ENCODE measurements at regions not wholly inside any gene's neighbourhood (a gene's known extent, or its start where the extent isn't known, plus 50 kb on each side); places are given as distances from the start of the nearest gene placed in this dataset.

DNA sequence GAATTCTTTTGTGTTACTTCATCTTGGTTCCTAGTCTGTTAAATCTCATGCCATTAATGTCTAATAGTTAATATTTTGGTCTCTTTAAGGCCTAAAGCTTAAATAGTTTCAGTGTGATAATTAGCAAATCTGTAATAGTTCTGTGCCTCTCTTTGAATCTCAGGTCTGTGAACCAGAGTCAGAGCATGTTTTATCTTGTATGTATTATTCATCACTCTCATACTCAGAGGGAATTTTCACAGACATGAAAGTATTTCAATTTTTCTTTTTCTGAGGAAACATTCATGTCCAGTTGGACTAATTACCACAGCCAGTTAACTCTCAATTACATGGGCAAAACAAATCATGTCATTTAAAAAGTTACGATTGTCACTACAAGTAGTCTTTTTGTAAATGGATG, 931.9 kb upstream of the SLC39A10 start:
- TF ChIP-seq EZH2phosphoT487 (IDR thresholded peaks at IDR 0.05; ENCODE audit: borderline replicate concordance, low read length), result no peak
- no peak for TF ChIP-seq EZH2 (IDR thresholded peaks at IDR 0.05; ENCODE audit: low read length, unreplicated experiment)
- TF ChIP-seq, protein P1, sequence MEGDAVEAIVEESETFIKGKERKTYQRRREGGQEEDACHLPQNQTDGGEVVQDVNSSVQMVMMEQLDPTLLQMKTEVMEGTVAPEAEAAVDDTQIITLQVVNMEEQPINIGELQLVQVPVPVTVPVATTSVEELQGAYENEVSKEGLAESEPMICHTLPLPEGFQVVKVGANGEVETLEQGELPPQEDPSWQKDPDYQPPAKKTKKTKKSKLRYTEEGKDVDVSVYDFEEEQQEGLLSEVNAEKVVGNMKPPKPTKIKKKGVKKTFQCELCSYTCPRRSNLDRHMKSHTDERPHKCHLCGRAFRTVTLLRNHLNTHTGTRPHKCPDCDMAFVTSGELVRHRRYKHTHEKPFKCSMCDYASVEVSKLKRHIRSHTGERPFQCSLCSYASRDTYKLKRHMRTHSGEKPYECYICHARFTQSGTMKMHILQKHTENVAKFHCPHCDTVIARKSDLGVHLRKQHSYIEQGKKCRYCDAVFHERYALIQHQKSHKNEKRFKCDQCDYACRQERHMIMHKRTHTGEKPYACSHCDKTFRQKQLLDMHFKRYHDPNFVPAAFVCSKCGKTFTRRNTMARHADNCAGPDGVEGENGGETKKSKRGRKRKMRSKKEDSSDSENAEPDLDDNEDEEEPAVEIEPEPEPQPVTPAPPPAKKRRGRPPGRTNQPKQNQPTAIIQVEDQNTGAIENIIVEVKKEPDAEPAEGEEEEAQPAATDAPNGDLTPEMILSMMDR (conservative IDR thresholded peaks at IDR 0.05; ENCODE audit: low read depth, low read length), result no peak
- no peak overlapping the region for H3K9ac ChIP-seq (ENCODE audit: low read length)
- BruUV-seq (replicated peaks), result no TSS peak
- H3K4me2 ChIP-seq (ENCODE audit: low read length), result no peak overlapping the region
- DNase-seq (no peak), ATAC-seq (no peak)
- H3K9me3 ChIP-seq (ENCODE audit: low read length), result no peaks in the 10 kb centered on the region
- no peak overlapping the region for H2AFZ ChIP-seq (ENCODE audit: low read length)
- no peak overlapping the region for H3K4me3 ChIP-seq (ENCODE audit: low read length)
- H3K4me1 ChIP-seq (ENCODE audit: insufficient read depth, low read length), result no peaks in the 10 kb centered on the region; the same call in 1 of the 2 replicates
- ChIA-PET POLR2A (ENCODE audit: unreplicated experiment) (no interaction called here), CTCF (no interaction called here)
- H3K36me3 ChIP-seq (ENCODE audit: low read depth, low read length), result no peaks in the 10 kb centered on the region
- H3K9me2 ChIP-seq (replicated peaks; ENCODE audit: low read length), result no peaks in the 10 kb centered on the region
- H4K20me1 ChIP-seq (ENCODE audit: low read length), result no peaks in the 10 kb centered on the region
- no peaks in the 10 kb centered on the region for H3K79me2 ChIP-seq (ENCODE audit: low read length)
- no peak overlapping the region for H3K27ac ChIP-seq (ENCODE audit: low read length)
- no peaks in the 10 kb centered on the region for H3K27me3 ChIP-seq (ENCODE audit: low read length)
- no peaks in the 10 kb centered on the region for H3F3A ChIP-seq (ENCODE audit: low read length, unreplicated experiment)
- intact Hi-C loops (cut with micrococcal nuclease), result no loop called here

DNA sequence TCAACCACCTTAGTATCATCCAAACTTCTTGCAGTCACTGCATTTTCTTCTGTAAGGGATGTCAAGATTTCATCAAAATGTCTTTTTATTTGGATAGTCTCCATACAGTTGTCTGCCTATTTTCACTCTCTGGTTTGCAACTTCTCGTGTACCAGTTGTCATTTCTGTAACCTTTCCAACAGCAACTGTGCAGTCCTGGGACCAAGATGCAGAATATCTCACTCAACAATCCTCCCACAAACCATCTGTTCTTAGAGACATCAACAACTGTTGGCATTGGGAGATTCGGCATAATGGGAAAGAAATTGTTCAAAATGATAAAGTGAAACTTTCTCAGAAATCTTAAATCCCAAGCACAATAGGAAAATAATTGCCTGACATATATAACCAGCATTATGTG, 933.6 kb upstream of the SLC39A10 start:
- Histone ChIP-seq H2AFZ (ENCODE audit: low read length) (no peak overlapping the region), H3K9me3 (ENCODE audit: low read length) (no peaks in the 10 kb centered on the region), H3K36me3 (ENCODE audit: low read depth, low read length) (no peaks in the 10 kb centered on the region), H3K4me1 (ENCODE audit: insufficient read depth, low read length) (no peaks in the 10 kb centered on the region), H4K20me1 (ENCODE audit: low read length) (no peaks in the 10 kb centered on the region), H3K27ac (ENCODE audit: low read length) (no peak overlapping the region), H3K79me2 (ENCODE audit: low read length) (no peaks in the 10 kb centered on the region), H3K4me2 (ENCODE audit: low read length) (no peak overlapping the region), H3K4me3 (ENCODE audit: low read length) (no peak overlapping the region), H3F3A (ENCODE audit: low read length, unreplicated experiment) (no peaks in the 10 kb centered on the region), H3K9ac (ENCODE audit: low read length) (no peak overlapping the region), H3K9me2 (replicated peaks; ENCODE audit: low read length) (no peaks in the 10 kb centered on the region), H3K27me3 (ENCODE audit: low read length) (no peaks in the 10 kb centered on the region)
- no TSS peak for BruUV-seq (replicated peaks)
- POLR2A ChIA-PET (ENCODE audit: unreplicated experiment), result no interaction called here
- DNase-seq (no peak), ATAC-seq (no peak)
- CTCF ChIA-PET, result no interaction called here
- intact Hi-C loops (cut with micrococcal nuclease), result no loop called here
- TF ChIP-seq EZH2 (IDR thresholded peaks at IDR 0.05; ENCODE audit: low read length, unreplicated experiment) (no peak), EZH2phosphoT487 (IDR thresholded peaks at IDR 0.05; ENCODE audit: borderline replicate concordance, low read length) (no peak)
- TF ChIP-seq, protein P1 (conservative IDR thresholded peaks at IDR 0.05; ENCODE audit: low read depth, low read length), result no peak

DNA sequence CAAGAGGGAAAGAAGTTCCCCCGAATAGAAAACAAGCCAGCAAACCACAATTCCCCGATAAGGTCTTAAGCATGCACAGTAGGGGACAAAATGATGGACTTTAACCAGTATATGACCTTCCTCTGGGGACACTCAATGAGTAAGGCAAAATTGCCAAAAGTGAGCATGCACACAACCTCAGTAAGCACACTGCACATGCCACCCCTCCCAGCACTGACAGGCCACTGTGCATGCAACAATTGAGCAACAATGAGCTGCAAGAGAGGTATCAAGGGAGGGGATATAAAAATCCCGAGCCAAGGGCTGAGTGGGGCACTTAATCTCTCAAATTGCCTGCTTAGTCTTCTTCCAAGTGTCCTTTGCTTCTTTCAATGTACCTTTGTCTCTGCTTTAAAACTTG, 935.8 kb upstream of the SLC39A10 start:
- POLR2A ChIA-PET (ENCODE audit: unreplicated experiment), result no interaction called here
- no peaks in the 10 kb centered on the region for H3K27me3 ChIP-seq (ENCODE audit: low read length)
- DNase-seq, result no peak
- no peak overlapping the region for H3K27ac ChIP-seq (ENCODE audit: low read length)
- TF ChIP-seq, protein P1 (conservative IDR thresholded peaks at IDR 0.05; ENCODE audit: low read depth, low read length), result no peak
- TF ChIP-seq EZH2 (IDR thresholded peaks at IDR 0.05; ENCODE audit: low read length, unreplicated experiment), result no peak
- no peak for TF ChIP-seq EZH2phosphoT487 (IDR thresholded peaks at IDR 0.05; ENCODE audit: borderline replicate concordance, low read length)
- H3K36me3 ChIP-seq (ENCODE audit: low read depth, low read length), result no peaks in the 10 kb centered on the region
- no peaks in the 10 kb centered on the region for H3K4me1 ChIP-seq (ENCODE audit: insufficient read depth, low read length)
- intact Hi-C loops (cut with micrococcal nuclease), result no loop called here
- no peak for ATAC-seq
- no peaks in the 10 kb centered on the region for H3F3A ChIP-seq (ENCODE audit: low read length, unreplicated experiment)
- no peaks in the 10 kb centered on the region for H3K9me2 ChIP-seq (replicated peaks; ENCODE audit: low read length)
- no peak overlapping the region for H3K9ac ChIP-seq (ENCODE audit: low read length)
- no peak overlapping the region for H3K4me2 ChIP-seq (ENCODE audit: low read length)
- no peak overlapping the region for H2AFZ ChIP-seq (ENCODE audit: low read length)
- no peaks in the 10 kb centered on the region for H3K79me2 ChIP-seq (ENCODE audit: low read length)
- BruUV-seq (replicated peaks), result no TSS peak
- CTCF ChIA-PET, result interaction anchor here (0.6 kb wide), 1 partner anchor 598 kb away, joined by 6 read pairs; no protein-coding TSS in a partner anchor
- no peak overlapping the region for H3K4me3 ChIP-seq (ENCODE audit: low read length)
- no peaks in the 10 kb centered on the region for H3K9me3 ChIP-seq (ENCODE audit: low read length)
- H4K20me1 ChIP-seq (ENCODE audit: low read length), result no peaks in the 10 kb centered on the region
